ENCODE measurements at regions not wholly inside any gene's neighbourhood (a gene's known extent, or its start where the extent isn't known, plus 50 kb on each side); places are given as distances from the start of the nearest gene placed in this dataset.

DNA sequence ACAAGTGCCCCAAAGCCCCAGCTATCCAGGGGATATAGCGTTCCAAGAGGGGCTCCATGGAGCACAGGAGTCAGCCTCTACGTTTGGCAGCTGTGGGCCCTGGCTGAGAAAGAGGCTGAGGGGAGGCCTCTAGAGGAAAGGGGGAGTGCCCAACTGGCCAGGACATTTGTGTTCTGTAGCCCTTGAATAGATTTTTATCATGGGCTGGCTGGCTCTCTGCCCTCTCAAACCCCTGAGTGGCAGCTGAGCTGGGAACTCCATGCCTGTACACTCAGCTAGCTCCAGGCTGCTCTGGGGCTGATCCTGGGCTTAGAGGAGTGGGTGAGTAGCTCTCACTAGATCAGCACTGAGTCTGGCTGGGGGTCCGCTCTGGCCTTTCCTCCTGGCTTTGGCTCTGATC, 285.0 kb downstream of the ZSWIM6 start:
- H3K23ac ChIP-seq (ENCODE audit: insufficient read length): no peak overlapping the region
- WGBS, 2 experiments (ENCODE audit: extremely low coverage in 1 of 2, insufficient coverage in 1 of 2, insufficient read length in 1 of 2, insufficient replicate concordance in 2 of 2, low coverage in 1 of 2, low lambda C conversion rate in 2 of 2, missing lambda C conversion rate in 1 of 2): 93% methylated on average over 3 of the region's 3 CpGs; no CpG with 5 or more reads in 1 of the 2 experiments
- no peaks in the 10 kb centered on the region; a peak in 1 of 7 replicates for H3K4me1 ChIP-seq (replicated peaks in 1 of 4; ENCODE audit: control insufficient read depth in 3 of 4, insufficient read depth in 4 of 4, low read length in 3 of 4)
- H3K14ac ChIP-seq (ENCODE audit: insufficient read length): no peak overlapping the region
- H3K56ac ChIP-seq (replicated peaks; ENCODE audit: insufficient read length, low read depth, low read length): no peak overlapping the region
- no peak overlapping the region for H2AK5ac ChIP-seq (ENCODE audit: low read depth, low read length)
- no peaks in the 10 kb centered on the region for H3K79me1 ChIP-seq (ENCODE audit: low read depth, low read length)
- TF ChIP-seq MAFK (IDR thresholded peaks at IDR 0.05; ENCODE audit: low read depth, low read length): no peak
- TF ChIP-seq TBP (IDR thresholded peaks at IDR 0.05; ENCODE audit: low read depth, low read length): no peak
- TF ChIP-seq CBX8 (IDR thresholded peaks at IDR 0.05; ENCODE audit: borderline replicate concordance, low read depth, low read length): no peak
- no peak for TF ChIP-seq POU5F1 (IDR thresholded peaks at IDR 0.05; ENCODE audit: low read depth, low read length)
- TF ChIP-seq KDM4A (IDR thresholded peaks at IDR 0.05; ENCODE audit: low read depth, low read length, severe bottlenecking): no peak
- no peak for TF ChIP-seq PHF8 (conservative IDR thresholded peaks at IDR 0.05; ENCODE audit: low read depth, low read length)
- no peak for TF ChIP-seq POLR2A (IDR thresholded peaks at IDR 0.05; ENCODE audit: control extremely low read depth in 1 of 2, low read depth in 2 of 2, low read length in 2 of 2)
- TF ChIP-seq SP2 (IDR thresholded peaks at IDR 0.05; ENCODE audit: low read length): no peak
- no peak for TF ChIP-seq EGR1 (IDR thresholded peaks at IDR 0.05; ENCODE audit: borderline replicate concordance, low read depth, low read length)
- no peak for TF ChIP-seq CTCF (IDR thresholded peaks at IDR 0.05; ENCODE audit: control extremely low read depth in 1 of 3, insufficient read depth in 1 of 3, low read depth in 1 of 3, low read length in 3 of 3)
- TF ChIP-seq GABPA (IDR thresholded peaks at IDR 0.05; ENCODE audit: borderline replicate concordance, insufficient read depth, low read length): no peak
- H4K20me1 ChIP-seq (replicated peaks in 1 of 2; ENCODE audit: control insufficient read depth in 1 of 2, insufficient read depth in 2 of 2, low read length in 2 of 2): no peaks in the 10 kb centered on the region
- no peak overlapping the region for H2BK5ac ChIP-seq (ENCODE audit: low read depth, low read length)
- H4K5ac ChIP-seq (ENCODE audit: insufficient read length, low read depth, low read length): no peak overlapping the region
- no peak overlapping the region for H2AFZ ChIP-seq (ENCODE audit: low read length)
- CTCF ChIA-PET (ENCODE audit: partially characterized antibody): interaction anchor here (1.3 to 1.7 kb wide), 2 partner anchors 15 to 24 kb away, joined by 5 read pairs; no protein-coding TSS in a partner anchor
- H2BK120ac ChIP-seq (replicated peaks; ENCODE audit: low read depth, low read length): no peak overlapping the region
- no peak overlapping the region for H3K4ac ChIP-seq (replicated peaks; ENCODE audit: insufficient read length, low read depth, low read length)
- H2BK12ac ChIP-seq (ENCODE audit: low read depth, low read length): no peak overlapping the region
- H4K8ac ChIP-seq (ENCODE audit: extremely low read depth, insufficient read depth, low read length): no peak overlapping the region
- FAIRE-seq: no peak
- no peaks in the 10 kb centered on the region for H3K9me3 ChIP-seq (ENCODE audit: insufficient read depth in 2 of 2, low read depth in 1 of 2, low read length in 1 of 2)
- no peaks in the 10 kb centered on the region for H3K27me3 ChIP-seq (replicated peaks in 1 of 4; ENCODE audit: control insufficient read depth in 3 of 4, extremely low read depth in 1 of 4, insufficient read depth in 3 of 4, low read length in 3 of 4)
- DNase-seq (ENCODE audit: low read depth in 1 of 2, low spot score in 2 of 2): no peak
- H3K79me2 ChIP-seq (ENCODE audit: control insufficient read depth in 1 of 2, insufficient read depth in 2 of 2, low read length in 2 of 2): no peaks in the 10 kb centered on the region
- H3K36me3 ChIP-seq (ENCODE audit: control insufficient read depth in 2 of 4, insufficient read depth in 4 of 4, low read length in 3 of 4): no peaks in the 10 kb centered on the region
- H2BK20ac ChIP-seq (ENCODE audit: low read length): no peak overlapping the region
- H3K9ac ChIP-seq (replicated peaks in 1 of 4; ENCODE audit: extremely low read depth in 1 of 4, low read depth in 3 of 4, low read length in 3 of 4): no peak overlapping the region
- no peak overlapping the region for H3K4me3 ChIP-seq (ENCODE audit: extremely low read depth in 1 of 4, insufficient read depth in 2 of 4, low read depth in 3 of 4, low read length in 4 of 4)
- no peak overlapping the region for H3K27ac ChIP-seq (ENCODE audit: low read depth, low read length)
- H3K4me2 ChIP-seq (ENCODE audit: insufficient read depth in 1 of 2, low read depth in 2 of 2, low read length in 2 of 2): no peak overlapping the region
- no peak overlapping the region for H2BK15ac ChIP-seq (ENCODE audit: low read length)
- no peaks in the 10 kb centered on the region for H3K23me2 ChIP-seq (ENCODE audit: low read depth, low read length)
- H4K91ac ChIP-seq (replicated peaks; ENCODE audit: insufficient read length, low read length): no peak overlapping the region
- H3K18ac ChIP-seq (ENCODE audit: extremely low read depth, low read length): no peak overlapping the region
- POLR2A ChIA-PET (ENCODE audit: partially characterized antibody): no interaction called here
